HEK293T (cell line): ENCODE measurements at regions not wholly inside any gene's neighbourhood (a gene's known extent, or its start where the extent isn't known, plus 50 kb on each side); places are given as distances from the start of the nearest gene placed in this dataset.

Source experiments
- BHLHE40 ChIP-seq: fragments of 450-650 bp; IDR thresholded peaks from 2 replicates; pipeline ENCODE4 v1.6.1; 2016; ENCODE audit warnings: mild to moderate bottlenecking, moderate library complexity, borderline replicate concordance
- SP1 ChIP-seq: fragments of 450-650 bp; IDR thresholded peaks from 2 replicates; pipeline ENCODE4 v1.6.1; 2017

DNA sequence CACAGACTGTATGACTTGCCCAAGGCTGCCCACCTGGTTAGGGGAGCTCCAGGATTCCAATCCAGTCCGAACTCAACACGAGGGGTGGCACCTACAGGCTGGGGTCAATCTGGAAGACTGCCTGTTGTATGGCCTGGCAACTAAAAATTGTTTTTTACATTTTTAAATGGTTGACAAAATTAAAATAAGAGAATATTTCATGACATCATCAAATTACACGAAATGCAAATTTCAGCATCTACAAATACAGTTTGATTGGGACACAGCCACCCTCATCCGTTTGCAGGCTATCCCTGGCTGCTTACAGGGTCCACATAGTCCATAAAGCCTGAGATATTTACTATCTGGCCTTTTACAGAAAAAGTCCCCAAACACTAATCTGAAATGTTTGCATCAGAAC lies 235.9 kb upstream of the GMDS start:
- no peak for TF ChIP-seq BHLHE40
- no peak for TF ChIP-seq SP1
